AG10803 (cell line): ENCODE measurements at regions not wholly inside any gene's neighbourhood (a gene's known extent, or its start where the extent isn't known, plus 50 kb on each side); places are given as distances from the start of the nearest gene placed in this dataset.

ENCODE experiments used
- DNase-seq: peaks from one replicate; pipeline ENCODE4 v3.0.0; 2010; ENCODE audit warnings: low read depth
- H3K4me3 ChIP-seq: 2 replicates; pipeline ENCODE4 v1.5.1; 2011; ENCODE audit warnings: mild to moderate bottlenecking, low read length, control low read depth
- CTCF ChIP-seq: conservative IDR thresholded peaks from 2 replicates; pipeline ENCODE4 v1.5.1; 2011; ENCODE audit warnings: mild to moderate bottlenecking, low read length, control low read depth, inconsistent platforms

- no peak overlapping the region for H3K4me3 ChIP-seq
- TF ChIP-seq CTCF: no peak
- DNase-seq: no peak
Observed at GRCh38 chr2:103230796-103231195, 469.0 kb downstream of the TMEM182 start.

GRCh38 chr2:103232865-103233264 is 471.0 kb downstream of the TMEM182 start:
- DNase-seq: no peak
- no peak for TF ChIP-seq CTCF
- no peak overlapping the region for H3K4me3 ChIP-seq

DNA sequence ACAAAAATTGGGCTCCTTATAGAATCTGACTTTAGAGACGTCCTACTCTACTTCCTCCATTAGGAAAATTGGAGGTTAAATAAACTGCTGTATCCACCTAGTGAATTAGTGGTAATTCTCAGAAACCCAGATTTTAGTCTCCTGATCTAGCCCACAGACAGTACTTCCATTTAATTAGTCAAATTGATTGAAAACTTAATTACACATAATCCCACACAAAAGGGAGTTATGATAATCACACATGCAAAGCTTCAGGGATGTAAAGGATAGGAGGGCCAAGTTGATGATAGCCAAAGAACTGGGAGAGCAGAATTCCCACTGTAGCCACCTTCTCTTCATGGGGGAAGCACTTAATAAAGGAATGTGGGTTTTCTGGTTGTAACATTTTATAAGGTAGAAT is 471.9 kb downstream of the TMEM182 start:
- DNase-seq: no peak
- H3K4me3 ChIP-seq: no peak overlapping the region
- no peak for TF ChIP-seq CTCF

DNA sequence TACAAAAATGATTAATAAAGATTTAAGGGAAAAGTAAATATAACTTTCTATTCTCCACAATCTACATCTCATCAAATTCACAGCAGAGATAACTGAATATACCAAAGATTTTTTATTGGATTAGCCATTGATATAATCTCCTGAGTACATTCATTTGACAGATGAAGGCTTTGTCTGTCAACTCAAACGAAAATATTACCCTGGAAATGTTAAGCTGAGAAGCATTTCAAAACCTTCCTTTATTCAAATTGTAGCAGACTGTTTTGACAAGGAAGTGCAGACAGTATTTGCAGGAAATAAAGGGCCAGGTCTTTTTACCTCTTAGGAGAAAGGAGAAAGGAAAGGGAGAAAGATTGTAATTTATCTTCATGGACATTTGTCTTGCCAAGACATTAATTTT is 473.5 kb downstream of the TMEM182 start:
- no peak for TF ChIP-seq CTCF

GRCh38 chr2:103249462-103249861 is 487.6 kb downstream of the TMEM182 start:
- no peak overlapping the region for H3K4me3 ChIP-seq
- no peak for TF ChIP-seq CTCF
- no peak for DNase-seq

More for the DNA sequence above, 473.5 kb downstream of the TMEM182 start:
- H3K4me3 ChIP-seq: no peak overlapping the region
- no peak for DNase-seq

DNA sequence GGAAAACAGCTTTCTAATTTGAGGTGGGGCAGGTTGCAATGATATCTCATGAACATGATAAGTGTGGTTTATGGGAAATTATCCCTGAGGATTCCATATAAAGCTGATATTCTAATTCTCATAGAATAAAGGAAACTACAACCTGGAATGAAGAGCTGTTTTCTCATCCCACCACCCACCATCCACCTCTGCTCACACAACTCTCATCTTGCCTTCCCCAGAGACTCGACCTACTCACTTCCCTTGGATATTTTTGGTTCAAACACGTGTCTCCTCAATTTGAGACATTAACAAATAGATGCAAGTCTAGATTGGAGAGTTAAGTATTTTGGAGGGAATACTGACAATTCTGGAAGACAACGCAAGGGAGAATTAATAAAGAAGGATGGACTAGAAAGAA is 490.9 kb downstream of the TMEM182 start:
- H3K4me3 ChIP-seq: no peak overlapping the region
- no peak for TF ChIP-seq CTCF
- DNase-seq: no peak

DNA sequence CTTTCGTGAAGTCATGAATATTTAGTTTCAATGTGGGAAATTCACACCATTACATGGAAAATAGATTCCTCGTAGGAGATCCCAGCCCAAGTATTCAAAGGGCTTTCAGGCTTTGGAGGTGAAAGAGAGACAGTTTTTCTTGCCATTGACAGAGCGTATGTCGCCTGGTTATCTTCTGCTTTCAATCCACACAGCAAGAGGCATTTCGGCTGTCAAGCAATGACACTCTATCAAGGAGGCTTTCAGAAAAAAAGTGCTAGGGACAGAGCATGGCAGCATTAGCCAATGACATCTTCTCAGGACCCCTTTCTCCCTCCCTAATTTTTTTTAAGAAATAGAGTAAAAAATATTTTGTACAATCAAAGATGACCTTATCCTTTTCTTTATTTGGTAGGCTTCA is 492.8 kb downstream of the TMEM182 start:
- DNase-seq: no peak
- no peak overlapping the region for H3K4me3 ChIP-seq
- no peak for TF ChIP-seq CTCF
